Esophagus muscularis mucosa (tissue), 4 donors: ENCODE measurements at regions not wholly inside any gene's neighbourhood (a gene's known extent, or its start where the extent isn't known, plus 50 kb on each side); places are given as distances from the start of the nearest gene placed in this dataset.

ENCODE experiments used
- DNase-seq: peaks from one replicate; pipeline ENCODE4 v3.0.0-alpha.2; 2017; ENCODE audit errors: extremely low spot score
- H3K27ac ChIP-seq, 4 donors: fragments of 200-600 bp; sonication (generic); replicated peaks in 1 of 4; 1 replicate in 3 of 4; 2 replicates in 1 of 4; pipeline ENCODE4 v1.5.1; 2016 to 2019; ENCODE audit warnings: mild to moderate bottlenecking in 1 of 4
- H3K27me3 ChIP-seq, 4 donors: fragments of 200-600 bp; sonication (generic); one replicate each; pipeline versions ENCODE4 v1.5.1 to v1.6.0; 2016 to 2019
- H3K36me3 ChIP-seq, 4 donors: fragments of 200-600 bp; sonication (generic); one replicate each; pipeline ENCODE4 v1.5.1; 2016 to 2019
- H3K4me1 ChIP-seq, 4 donors: fragments of 200-600 bp; sonication (generic); one replicate each; pipeline ENCODE4 v1.5.1; 2016 to 2019
- H3K4me3 ChIP-seq, 4 donors: fragments of 200-600 bp; sonication (generic); 1 replicate in 2 of 4; 2 replicates in 2 of 4; pipeline ENCODE4 v1.5.1; 2016 to 2019; ENCODE audit warnings: mild to moderate bottlenecking in 4 of 4, moderate library complexity in 1 of 4
- H3K9me3 ChIP-seq, 4 donors: fragments of 200-600 bp; sonication (generic); 1 replicate in 3 of 4; 2 replicates in 1 of 4; pipeline ENCODE4 v1.5.1; 2016 to 2019
- EP300 ChIP-seq: sonication (generic); formaldehyde crosslinking; IDR thresholded peaks from one replicate; pipeline ENCODE4 v1.6.1; 2017; ENCODE audit warnings: antibody characterized with exemption
- POLR2A ChIP-seq: fragments of 450-650 bp; IDR thresholded peaks from one replicate; pipeline ENCODE4 v1.6.1; 2017; ENCODE audit warnings: antibody characterized with exemption, moderate library complexity, mild to moderate bottlenecking, low read depth
- POLR2AphosphoS5 ChIP-seq, 2 donors: sonication (generic); formaldehyde crosslinking; IDR thresholded peaks; one replicate each; pipeline ENCODE4 v1.6.1; 2017; ENCODE audit warnings: antibody characterized with exemption in 2 of 2
- WGBS: methylation state at CpG from one replicate; pipeline ENCODE4 v1.1.5; 2018; 5-methylcytosine and 5-hydroxymethylcytosine counted together
- intact Hi-C: fragments of 100-400 bp; cut with DNase I; formaldehyde crosslinking; loops from one replicate; pipeline ENCODE4 v1.15.1; 2023
- TF ChIP-seq, protein P1 (sequence below), 3 experiments: fragments of 200-600 bp in 2 of 3; fragments of 450-650 bp in 1 of 3; sonication (generic) in 2 of 3; IDR thresholded peaks; one replicate each; pipeline ENCODE4 v1.5.1; 2017 to 2019; ENCODE audit warnings: antibody characterized with exemption in 3 of 3, mild to moderate bottlenecking in 2 of 3, moderate library complexity in 1 of 3

- no peak overlapping the region for H3K27ac ChIP-seq
- H3K4me1 ChIP-seq, result no peaks in the 10 kb centered on the region
- H3K9me3 ChIP-seq, result no peaks in the 10 kb centered on the region
- 91% methylated on average over 4 of the region's 4 CpGs for WGBS
- intact Hi-C loops, result no loop called here
- H3K4me3 ChIP-seq, result no peak overlapping the region
- peaks cover 0 to 3% (median 0%) of the 10 kb centered on the region in 4 donors for H3K27me3 ChIP-seq
- TF ChIP-seq EP300 (no peak), POLR2AphosphoS5 (IDR thresholded peaks at IDR 0.05) (no peak), POLR2A (no peak)
- TF ChIP-seq, protein P1, sequence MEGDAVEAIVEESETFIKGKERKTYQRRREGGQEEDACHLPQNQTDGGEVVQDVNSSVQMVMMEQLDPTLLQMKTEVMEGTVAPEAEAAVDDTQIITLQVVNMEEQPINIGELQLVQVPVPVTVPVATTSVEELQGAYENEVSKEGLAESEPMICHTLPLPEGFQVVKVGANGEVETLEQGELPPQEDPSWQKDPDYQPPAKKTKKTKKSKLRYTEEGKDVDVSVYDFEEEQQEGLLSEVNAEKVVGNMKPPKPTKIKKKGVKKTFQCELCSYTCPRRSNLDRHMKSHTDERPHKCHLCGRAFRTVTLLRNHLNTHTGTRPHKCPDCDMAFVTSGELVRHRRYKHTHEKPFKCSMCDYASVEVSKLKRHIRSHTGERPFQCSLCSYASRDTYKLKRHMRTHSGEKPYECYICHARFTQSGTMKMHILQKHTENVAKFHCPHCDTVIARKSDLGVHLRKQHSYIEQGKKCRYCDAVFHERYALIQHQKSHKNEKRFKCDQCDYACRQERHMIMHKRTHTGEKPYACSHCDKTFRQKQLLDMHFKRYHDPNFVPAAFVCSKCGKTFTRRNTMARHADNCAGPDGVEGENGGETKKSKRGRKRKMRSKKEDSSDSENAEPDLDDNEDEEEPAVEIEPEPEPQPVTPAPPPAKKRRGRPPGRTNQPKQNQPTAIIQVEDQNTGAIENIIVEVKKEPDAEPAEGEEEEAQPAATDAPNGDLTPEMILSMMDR (IDR thresholded peaks at IDR 0.05), result no peak
- no peak for DNase-seq
- no peaks in the 10 kb centered on the region for H3K36me3 ChIP-seq
Measured at GRCh38 chr15:96733721-96734120, 403.2 kb downstream of the NR2F2 start.

- Histone ChIP-seq H3K9me3 (no peaks in the 10 kb centered on the region), H3K27ac (no peak overlapping the region), H3K27me3 (peaks cover 0 to 3% (median 0%) of the 10 kb centered on the region in 4 donors), H3K4me3 (no peak overlapping the region), H3K4me1 (no peaks in the 10 kb centered on the region), H3K36me3 (no peaks in the 10 kb centered on the region)
- intact Hi-C loops, result no loop called here
- 92% methylated on average over 2 of the region's 2 CpGs for WGBS
- TF ChIP-seq EP300, result no peak
- no peak for TF ChIP-seq POLR2AphosphoS5 (IDR thresholded peaks at IDR 0.05)
- TF ChIP-seq, protein P1 (IDR thresholded peaks at IDR 0.05), result no peak
- no peak for TF ChIP-seq POLR2A
- DNase-seq, result no peak
Measured at GRCh38 chr15:96735632-96736240, 405.2 kb downstream of the NR2F2 start.

GRCh38 chr15:96736384-96736783 is 405.9 kb downstream of the NR2F2 start:
- 83% methylated on average over 2 of the region's 2 CpGs for WGBS
- intact Hi-C loops, result no loop called here
- TF ChIP-seq POLR2A, result no peak

DNA sequence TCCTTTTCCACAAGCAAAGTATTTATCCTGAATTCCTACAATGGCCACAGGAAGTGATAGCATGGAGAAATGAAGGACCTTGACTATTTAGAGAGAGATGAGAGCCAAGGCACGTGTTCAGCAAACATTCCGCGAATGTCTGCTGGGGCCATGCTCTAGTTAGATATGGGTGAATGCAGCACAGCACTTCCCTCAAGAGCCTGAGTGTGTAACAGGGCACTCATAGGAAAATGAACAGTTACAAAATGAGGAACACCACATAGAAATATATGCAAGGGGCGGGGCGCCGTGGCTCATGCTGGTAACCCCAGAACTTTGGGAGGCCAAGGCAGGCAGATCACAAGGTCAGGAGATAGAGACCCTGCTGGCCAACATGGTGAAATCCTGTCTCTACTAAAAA is 406.9 kb downstream of the NR2F2 start:
- no peaks in the 10 kb centered on the region for H3K9me3 ChIP-seq
- no peak overlapping the region for H3K27ac ChIP-seq
- intact Hi-C loops, result no loop called here
- no peak for TF ChIP-seq POLR2AphosphoS5 (IDR thresholded peaks at IDR 0.05)
- TF ChIP-seq, protein P1 (IDR thresholded peaks at IDR 0.05), result no peak
- no peak for TF ChIP-seq POLR2A
- no peak for TF ChIP-seq EP300
- 72% methylated on average over 6 of the region's 6 CpGs for WGBS
- no peaks in the 10 kb centered on the region for H3K27me3 ChIP-seq
- DNase-seq, result no peak
- H3K4me1 ChIP-seq, result no peaks in the 10 kb centered on the region
- H3K36me3 ChIP-seq, result no peaks in the 10 kb centered on the region
- H3K4me3 ChIP-seq, result no peak overlapping the region

More at GRCh38 chr15:96736384-96736783, 405.9 kb downstream of the NR2F2 start:
- H3K9me3 ChIP-seq, result no peaks in the 10 kb centered on the region
- H3K36me3 ChIP-seq, result no peaks in the 10 kb centered on the region
- H3K4me3 ChIP-seq, result no peak overlapping the region
- H3K27me3 ChIP-seq, result peaks cover 0 to 2% (median 0%) of the 10 kb centered on the region in 4 donors
- H3K4me1 ChIP-seq, result no peaks in the 10 kb centered on the region
- no peak overlapping the region for H3K27ac ChIP-seq
- no peak for DNase-seq

DNA sequence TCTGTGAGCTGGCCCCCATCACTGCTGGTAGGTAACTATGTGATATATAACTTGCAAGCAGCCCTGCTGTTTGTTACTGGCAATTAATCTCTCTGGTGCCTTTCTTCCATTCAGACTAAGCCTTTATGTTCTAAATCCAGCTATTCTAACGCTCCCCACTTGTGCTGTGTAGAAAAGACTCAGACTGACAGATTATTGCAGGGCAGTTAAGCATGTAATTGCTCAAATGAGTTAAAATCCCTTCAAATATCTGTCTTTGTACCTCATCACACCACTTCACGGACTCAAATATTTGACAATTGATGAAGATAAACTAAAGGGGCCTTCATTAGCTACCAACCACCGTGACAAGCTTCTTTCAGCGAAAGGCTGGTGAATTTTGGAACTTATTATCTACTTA is 416.2 kb downstream of the NR2F2 start:
- 73% methylated on average over 4 of the region's 4 CpGs for WGBS
- H3K27me3 ChIP-seq, result no peaks in the 10 kb centered on the region
- H3K4me1 ChIP-seq, result no peaks in the 10 kb centered on the region
- intact Hi-C loops, result no loop called here
- no peak for DNase-seq
- H3K9me3 ChIP-seq, result no peaks in the 10 kb centered on the region
- H3K36me3 ChIP-seq, result no peaks in the 10 kb centered on the region
- H3K27ac ChIP-seq, result no peak overlapping the region
- no peak for TF ChIP-seq POLR2A
- TF ChIP-seq, protein P1 (IDR thresholded peaks at IDR 0.05), result no peak
- TF ChIP-seq POLR2AphosphoS5 (IDR thresholded peaks at IDR 0.05), result no peak
- TF ChIP-seq EP300, result no peak
- H3K4me3 ChIP-seq, result no peak overlapping the region
